ENCODE measurements at regions not wholly inside any gene's neighbourhood (a gene's known extent, or its start where the extent isn't known, plus 50 kb on each side); places are given as distances from the start of the nearest gene placed in this dataset.
"Not testable (repeated sequence)": the region's sequence is repeated elsewhere in the genome, so short reads cannot be mapped to it uniquely, and the experiment has no call there.

DNA sequence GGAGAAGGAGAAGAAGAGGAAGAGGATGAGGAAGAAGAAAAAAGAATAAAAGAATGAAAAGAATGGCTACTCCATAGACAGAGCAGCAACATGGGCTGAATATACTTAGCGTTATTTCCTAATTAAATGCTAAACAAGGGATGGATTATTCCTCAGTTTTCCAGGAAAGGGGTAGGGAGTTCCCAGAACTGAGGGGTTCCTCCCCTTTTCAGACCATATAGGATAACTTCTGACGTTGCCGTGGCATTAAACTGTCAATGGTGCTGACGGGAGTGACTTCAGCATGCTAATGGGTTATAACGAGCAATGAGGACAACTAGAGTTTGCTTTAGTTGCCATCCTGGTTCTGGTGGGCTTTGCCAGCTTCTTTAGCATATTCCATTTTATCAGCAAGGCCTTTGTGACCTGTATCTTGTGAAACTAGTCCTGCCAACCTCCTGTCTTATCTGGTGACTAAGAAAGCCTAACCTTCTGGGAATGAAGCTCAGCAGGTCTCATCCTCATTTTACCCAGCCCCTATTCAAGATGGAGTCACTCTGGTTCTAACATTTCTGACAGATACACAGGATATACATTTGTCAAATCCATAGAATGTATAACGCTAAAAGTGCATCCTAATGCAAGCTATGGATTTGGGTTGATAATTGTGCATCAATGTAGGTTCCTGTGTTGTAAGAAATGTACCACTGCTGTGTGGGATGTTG is 152.3 kb downstream of the MAIP1 start:
- no peak for DNase-seq

- DNase-seq = no peak
Measured at GRCh38 chr2:200109421-200109820, 154.0 kb downstream of the MAIP1 start.

GRCh38 chr2:200110381-200110780 is 155.0 kb downstream of the MAIP1 start:
- no peak for DNase-seq

GRCh38 chr2:200113016-200113799 is 157.8 kb downstream of the MAIP1 start:
- not testable (repeated sequence) for DNase-seq

GRCh38 chr2:200119236-200119635 is 163.9 kb downstream of the MAIP1 start:
- no peak for DNase-seq

GRCh38 chr2:200121931-200122330 is 166.5 kb downstream of the MAIP1 start:
- no peak for DNase-seq

DNA sequence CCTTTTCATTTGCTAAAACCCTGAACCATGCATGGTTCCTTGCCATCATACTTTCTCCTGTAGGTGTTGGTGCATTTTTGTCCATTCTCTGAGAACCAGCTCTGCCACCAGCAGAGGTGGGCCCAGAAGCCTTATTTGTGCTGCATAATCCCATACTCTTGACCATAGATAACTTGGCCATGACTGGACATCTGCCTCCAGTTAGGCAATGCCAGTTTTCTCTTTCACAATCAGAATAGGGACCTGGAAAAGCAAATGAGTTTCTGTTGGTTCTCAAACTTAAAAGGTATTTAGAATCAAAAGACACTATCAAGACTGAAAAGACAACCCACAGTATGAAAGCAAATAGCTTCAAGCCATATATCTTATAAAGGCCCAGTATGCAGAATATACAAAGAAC is 167.3 kb downstream of the MAIP1 start:
- DNase-seq = no peak

GRCh38 chr2:200124665-200125368 is 169.4 kb downstream of the MAIP1 start:
- DNase-seq = not testable (repeated sequence)

DNA sequence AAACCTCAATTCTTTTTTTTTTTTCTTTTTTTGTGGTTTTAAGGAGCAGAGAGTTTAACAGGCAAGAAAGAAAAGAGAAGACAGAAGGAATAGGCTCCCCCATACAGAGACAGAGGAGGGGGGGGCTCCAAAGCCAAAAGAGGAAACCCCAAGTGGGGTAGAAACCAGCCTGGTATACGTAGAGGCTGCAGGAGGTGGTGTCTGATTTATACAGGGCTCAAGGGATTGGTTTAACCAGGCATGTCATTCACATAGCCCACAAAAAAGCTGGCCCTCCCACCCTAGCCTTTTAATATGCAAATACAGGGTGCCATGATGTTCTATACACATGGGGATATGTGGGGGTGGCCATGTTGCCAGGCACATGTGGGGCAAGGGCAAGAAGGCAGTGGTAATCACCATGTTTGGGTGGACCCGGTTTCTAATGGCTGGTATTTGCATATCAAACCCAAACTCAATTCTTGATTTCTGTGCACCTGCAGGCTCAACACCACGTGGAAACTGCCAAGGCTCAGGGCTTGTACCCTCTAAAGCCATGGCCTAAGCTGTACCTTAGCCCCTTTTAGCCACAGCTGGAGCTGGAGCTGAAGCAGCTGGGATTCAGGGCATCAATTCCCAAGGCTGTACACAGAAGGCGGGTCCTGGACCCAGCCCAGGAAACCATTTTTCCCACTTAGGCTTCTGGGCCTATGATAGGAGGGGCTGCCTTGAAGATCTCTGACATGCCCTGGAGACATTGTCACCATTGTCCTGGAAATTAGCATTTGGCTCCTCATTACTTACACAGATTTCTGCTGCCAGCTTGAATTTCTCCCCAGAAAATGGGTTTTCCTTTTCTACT is 170.3 kb downstream of the MAIP1 start:
- no peak for DNase-seq

DNA sequence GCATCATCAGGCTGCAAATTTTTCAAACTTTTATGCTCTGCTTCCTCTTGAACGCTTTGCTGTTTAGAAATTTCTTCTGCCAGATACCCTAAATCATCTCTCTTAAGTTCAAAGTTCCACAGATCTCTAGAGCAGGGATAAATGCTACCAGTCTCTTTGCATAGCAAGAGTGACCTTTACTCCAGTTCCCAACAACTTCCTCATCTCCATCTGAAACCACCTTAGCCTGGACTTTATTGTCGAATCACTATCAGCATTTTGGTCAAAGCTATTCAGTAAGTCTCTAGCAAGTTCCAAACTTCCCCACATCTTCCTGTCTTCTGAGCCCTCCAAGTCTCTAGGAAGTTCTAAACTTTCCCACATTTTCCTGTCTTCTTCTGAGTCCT is 170.9 kb downstream of the MAIP1 start:
- DNase-seq = not testable (repeated sequence)

GRCh38 chr2:200126680-200127079 is 171.3 kb downstream of the MAIP1 start:
- DNase-seq = not testable (repeated sequence)

DNA sequence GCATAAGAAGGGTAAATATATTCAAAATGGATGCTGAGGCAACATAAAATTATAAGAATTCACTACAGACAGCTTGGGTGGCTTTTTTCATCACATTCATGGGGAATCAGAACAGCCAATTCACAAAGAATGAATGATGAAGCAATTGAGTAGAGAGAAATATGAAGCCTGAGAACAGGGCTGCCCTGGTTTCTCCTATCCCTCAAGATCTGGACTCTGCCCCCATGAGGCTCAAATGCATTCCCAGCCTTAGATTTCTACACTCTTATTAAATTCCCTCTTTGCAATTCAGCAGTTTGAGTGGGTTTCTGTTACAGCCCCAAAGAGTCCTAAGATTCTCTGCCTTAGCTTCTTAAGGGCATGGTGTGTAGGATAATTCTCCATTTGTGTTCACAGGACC is 172.5 kb downstream of the MAIP1 start:
- no peak for DNase-seq

GRCh38 chr2:200128296-200128695 is 172.9 kb downstream of the MAIP1 start:
- no peak for DNase-seq

- no peak for DNase-seq
Measured at GRCh38 chr2:200129721-200130462, 174.5 kb downstream of the MAIP1 start.

DNA sequence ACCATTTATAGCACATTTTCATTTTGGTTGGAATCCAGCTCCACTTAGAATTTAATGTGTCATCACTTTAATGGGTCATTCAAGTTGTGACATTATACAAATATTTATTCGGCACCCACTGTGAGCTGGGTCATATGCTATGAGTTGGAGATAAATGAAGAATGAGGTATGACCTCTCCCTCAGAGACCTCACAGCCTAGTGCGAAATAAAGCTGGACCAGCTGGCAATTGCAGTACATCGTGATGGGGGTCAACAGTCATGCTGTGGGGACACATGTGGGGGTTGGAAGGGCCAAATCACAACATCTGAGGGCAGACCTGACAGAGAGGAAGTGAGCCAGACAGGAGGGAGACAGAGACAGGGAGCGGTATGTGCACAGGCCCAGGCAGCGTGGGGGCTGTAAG is 175.4 kb downstream of the MAIP1 start:
- no peak for DNase-seq

- no peak for DNase-seq
Measured at GRCh38 chr2:200131307-200131706, 175.2 kb upstream of the SPATS2L start.

DNA sequence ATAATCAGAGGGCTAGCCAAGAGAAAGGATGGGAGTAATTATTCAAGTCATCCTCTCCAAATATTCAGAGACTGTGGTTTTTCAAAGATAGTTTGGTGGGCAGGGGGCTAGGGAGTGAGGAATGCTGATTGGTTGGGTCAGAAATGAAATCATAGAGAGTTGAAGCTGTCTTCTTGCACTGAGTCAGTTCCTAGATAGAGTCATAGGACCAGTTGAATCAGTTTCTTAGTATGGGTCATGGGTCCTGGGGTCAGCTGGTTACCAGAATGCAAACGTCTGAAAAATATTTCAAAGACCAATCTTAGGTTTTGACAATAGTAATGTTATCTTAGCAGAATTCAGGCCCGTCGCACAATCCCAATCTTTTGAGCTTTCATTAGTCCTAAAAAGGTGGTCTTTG is 171.4 kb upstream of the SPATS2L start:
- DNase-seq = no peak

DNA sequence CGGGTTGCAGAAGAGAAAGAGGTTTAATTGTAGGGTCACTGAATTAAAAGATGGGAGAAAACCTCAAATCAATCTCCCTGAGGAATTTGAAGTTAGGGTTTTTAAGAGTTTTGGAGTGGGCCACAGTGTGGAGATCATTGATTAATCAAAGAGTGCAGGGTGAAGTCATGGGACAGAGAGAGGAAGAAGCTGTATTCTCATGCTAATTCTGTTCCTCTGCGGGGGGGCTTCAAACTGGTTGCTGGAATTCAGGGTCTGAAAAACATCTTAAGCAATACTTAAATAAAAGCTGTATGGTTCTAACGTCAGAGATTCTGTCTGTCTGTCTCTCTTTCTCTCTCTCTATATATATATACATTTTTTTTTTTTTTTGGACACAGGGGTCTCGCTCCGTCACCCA is 169.8 kb upstream of the SPATS2L start:
- no peak for DNase-seq

DNA sequence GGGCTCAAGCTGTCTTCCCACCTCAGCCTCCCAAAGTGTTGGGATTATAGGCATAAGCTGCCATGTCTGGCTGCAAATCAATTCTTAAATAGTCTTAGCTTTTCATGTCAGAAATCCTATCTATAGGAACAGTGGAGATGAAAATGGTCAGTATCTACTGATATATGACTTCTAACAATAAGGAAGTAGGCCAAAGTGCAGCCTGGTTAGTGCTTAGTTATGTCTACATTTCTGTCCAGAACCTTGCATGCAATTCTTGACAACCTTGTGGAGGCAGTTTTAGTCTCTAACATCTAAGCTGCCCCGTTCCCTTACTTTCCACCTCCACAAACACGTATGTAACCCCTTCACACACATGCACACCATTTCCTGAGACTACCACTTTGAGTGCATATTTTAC is 169.2 kb upstream of the SPATS2L start:
- DNase-seq = no peak

- no peak for DNase-seq
Measured at GRCh38 chr2:200137691-200138090, 168.8 kb upstream of the SPATS2L start.

DNA sequence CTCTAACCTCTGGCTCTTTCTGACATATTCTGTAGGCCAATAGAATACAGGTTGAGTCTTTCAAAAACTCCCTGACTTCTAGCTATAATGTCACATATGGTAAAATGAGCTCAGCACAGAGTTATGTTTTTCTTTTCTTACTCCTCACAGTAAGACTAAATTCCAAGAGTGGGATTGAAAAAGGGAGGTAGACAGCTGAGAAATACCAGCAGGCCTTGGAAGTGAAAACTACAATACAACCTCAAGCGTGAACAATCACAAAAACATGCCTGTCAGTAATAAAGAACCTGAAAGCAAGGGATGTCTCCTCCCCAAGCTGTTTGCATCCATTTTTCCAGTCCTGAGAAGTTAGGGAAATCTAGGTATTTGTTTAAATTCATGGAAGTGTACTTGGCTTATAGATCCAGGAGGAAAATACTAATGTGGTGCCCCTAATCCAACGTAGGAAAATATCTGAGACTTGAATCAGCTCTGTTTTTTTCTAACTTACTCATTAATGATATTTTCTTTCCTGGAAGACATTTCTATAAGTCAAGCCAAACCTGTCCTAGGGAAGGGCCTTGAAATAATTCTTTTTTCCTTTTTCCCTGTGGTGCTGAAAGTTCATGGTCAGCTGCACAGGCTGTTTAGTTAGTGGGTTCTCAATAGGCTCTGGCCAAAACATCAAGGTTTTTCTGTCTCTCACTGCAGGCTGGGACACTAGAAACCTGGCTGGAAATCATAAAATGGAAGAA is 167.9 kb upstream of the SPATS2L start:
- DNase-seq = no peak

Data from T1000 (cell line).